HFF-Myc (cell line): ENCODE measurements at regions not wholly inside any gene's neighbourhood (a gene's known extent, or its start where the extent isn't known, plus 50 kb on each side); places are given as distances from the start of the nearest gene placed in this dataset.

Experiments
- DNase-seq: peaks from one replicate; pipeline ENCODE4 v3.0.0-alpha.2; 2011; ENCODE audit warnings: low read depth; ENCODE audit errors: extremely low read depth
- H3K4me3 ChIP-seq: replicated peaks from 2 replicates; pipeline ENCODE4 v1.5.1; 2011; ENCODE audit warnings: low read depth, mild to moderate bottlenecking, control low read depth, low read length
- CTCF ChIP-seq: IDR thresholded peaks from 2 replicates; pipeline ENCODE4 v1.5.1; 2012; ENCODE audit warnings: mild to moderate bottlenecking, low read depth, low read length, control low read depth; ENCODE audit errors: missing control alignments

- DNase-seq = no peak
Observed at GRCh38 chr13:20351281-20352022, 119.3 kb upstream of the GJB6 start.

GRCh38 chr13:20350819-20351218 is 118.7 kb upstream of the GJB6 start:
- DNase-seq = no peak
- TF ChIP-seq CTCF = no peak
- H3K4me3 ChIP-seq = no peak overlapping the region

More at GRCh38 chr13:20351281-20352022, 119.3 kb upstream of the GJB6 start:
- no peak overlapping the region for H3K4me3 ChIP-seq
- no peak for TF ChIP-seq CTCF

- TF ChIP-seq CTCF = no peak
- DNase-seq = no peak
- H3K4me3 ChIP-seq = no peak overlapping the region
Observed at GRCh38 chr13:20350382-20350763, 118.3 kb upstream of the GJB6 start.

- H3K4me3 ChIP-seq = no peak overlapping the region
- TF ChIP-seq CTCF = no peak
Observed at GRCh38 chr13:20349564-20350381, 117.7 kb upstream of the GJB6 start.

GRCh38 chr13:20348645-20349408 is 116.7 kb upstream of the GJB6 start:
- TF ChIP-seq CTCF = no peak
- DNase-seq = no peak
- no peak overlapping the region for H3K4me3 ChIP-seq

More at GRCh38 chr13:20349564-20350381, 117.7 kb upstream of the GJB6 start:
- no peak for DNase-seq

GRCh38 chr13:20348018-20348417 is 115.9 kb upstream of the GJB6 start:
- no peak overlapping the region for H3K4me3 ChIP-seq
- no peak for TF ChIP-seq CTCF
- no peak for DNase-seq
